ENCODE measurements at regions not wholly inside any gene's neighbourhood (a gene's known extent, or its start where the extent isn't known, plus 50 kb on each side); places are given as distances from the start of the nearest gene placed in this dataset.
"Not testable (repeated sequence)": the region's sequence is repeated elsewhere in the genome, so short reads cannot be mapped to it uniquely, and the experiment has no call there.

DNA sequence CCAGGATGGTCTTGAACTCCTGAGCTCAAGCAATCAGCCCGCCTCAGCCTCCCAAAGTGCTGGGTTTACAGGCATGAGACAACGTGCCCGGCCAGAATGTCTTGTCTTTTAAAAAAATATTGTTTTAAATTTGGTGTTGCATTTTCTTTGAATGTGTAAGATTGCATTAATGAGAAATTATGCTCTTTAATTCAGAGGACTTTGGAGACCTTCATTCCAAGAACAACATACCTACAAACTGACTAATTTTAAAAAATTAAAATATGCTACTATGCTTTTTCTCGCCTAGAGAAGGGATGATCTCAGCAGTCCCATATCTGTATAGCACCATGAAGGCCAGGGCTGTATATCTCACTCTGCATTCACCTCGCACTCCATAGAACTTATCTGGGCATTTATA is 204.3 kb upstream of the SLC7A11 start:
- Mint-ChIP-seq H3K27ac (no peak overlapping the region), H3K4me1 (no peaks in the 10 kb centered on the region), H3K27me3 (ENCODE audit: low read depth, poor library complexity) (peaks cover 4% of the 10 kb centered on the region), H3K4me3 (no peak overlapping the region), H3K9me3 (peaks cover 14% of the 10 kb centered on the region), H3K36me3 (ENCODE audit: low read depth) (peaks cover 4% of the 10 kb centered on the region)
- TF ChIP-seq, protein P1, sequence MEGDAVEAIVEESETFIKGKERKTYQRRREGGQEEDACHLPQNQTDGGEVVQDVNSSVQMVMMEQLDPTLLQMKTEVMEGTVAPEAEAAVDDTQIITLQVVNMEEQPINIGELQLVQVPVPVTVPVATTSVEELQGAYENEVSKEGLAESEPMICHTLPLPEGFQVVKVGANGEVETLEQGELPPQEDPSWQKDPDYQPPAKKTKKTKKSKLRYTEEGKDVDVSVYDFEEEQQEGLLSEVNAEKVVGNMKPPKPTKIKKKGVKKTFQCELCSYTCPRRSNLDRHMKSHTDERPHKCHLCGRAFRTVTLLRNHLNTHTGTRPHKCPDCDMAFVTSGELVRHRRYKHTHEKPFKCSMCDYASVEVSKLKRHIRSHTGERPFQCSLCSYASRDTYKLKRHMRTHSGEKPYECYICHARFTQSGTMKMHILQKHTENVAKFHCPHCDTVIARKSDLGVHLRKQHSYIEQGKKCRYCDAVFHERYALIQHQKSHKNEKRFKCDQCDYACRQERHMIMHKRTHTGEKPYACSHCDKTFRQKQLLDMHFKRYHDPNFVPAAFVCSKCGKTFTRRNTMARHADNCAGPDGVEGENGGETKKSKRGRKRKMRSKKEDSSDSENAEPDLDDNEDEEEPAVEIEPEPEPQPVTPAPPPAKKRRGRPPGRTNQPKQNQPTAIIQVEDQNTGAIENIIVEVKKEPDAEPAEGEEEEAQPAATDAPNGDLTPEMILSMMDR (IDR thresholded peaks at IDR 0.05): no peak
- DNase-seq: no peak

DNA sequence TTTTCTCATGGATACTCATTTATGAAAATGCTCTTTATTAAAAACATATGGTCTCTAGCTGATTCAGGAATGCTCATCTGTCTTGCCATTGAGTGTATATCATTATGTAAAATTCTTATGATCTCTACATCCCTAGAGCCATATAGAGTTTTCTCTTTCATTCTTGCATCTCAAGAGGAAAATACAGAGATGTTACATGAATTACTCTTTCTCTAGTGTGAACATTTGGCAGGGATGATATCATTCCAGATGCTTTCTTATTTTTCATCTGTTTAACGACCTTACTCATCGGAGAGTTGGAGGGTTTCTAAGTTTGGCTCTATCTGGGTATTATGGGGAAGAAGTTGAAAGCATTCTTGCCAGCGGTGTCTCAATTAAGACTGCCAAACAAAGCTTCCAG is 202.9 kb upstream of the SLC7A11 start:
- H3K9me3 Mint-ChIP-seq: peaks cover 14% of the 10 kb centered on the region
- no peak for DNase-seq
- TF ChIP-seq, protein P1 (IDR thresholded peaks at IDR 0.05): no peak
- H3K27ac Mint-ChIP-seq: no peak overlapping the region
- H3K4me1 Mint-ChIP-seq: no peaks in the 10 kb centered on the region
- peaks cover 4% of the 10 kb centered on the region for H3K27me3 Mint-ChIP-seq (ENCODE audit: low read depth, poor library complexity)
- H3K36me3 Mint-ChIP-seq (ENCODE audit: low read depth): peaks cover 4% of the 10 kb centered on the region
- H3K4me3 Mint-ChIP-seq: no peak overlapping the region

DNA sequence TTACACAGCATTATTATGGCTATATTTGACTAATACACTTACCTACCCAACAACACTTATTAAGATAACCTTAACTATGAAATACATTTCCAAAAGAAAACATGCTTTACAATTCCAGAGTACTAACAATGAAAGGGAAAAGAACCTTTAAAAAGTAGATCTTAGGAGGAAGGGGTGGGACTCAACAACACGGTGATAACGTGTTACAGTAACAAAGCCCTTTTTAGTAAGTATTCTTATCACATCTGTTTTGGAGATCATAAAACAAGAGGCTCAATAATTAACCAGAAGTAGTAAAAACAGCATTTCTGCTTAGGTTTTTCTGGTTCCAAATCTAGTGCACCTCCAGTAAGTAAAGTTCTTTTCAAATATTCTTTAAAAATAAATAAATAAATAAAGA is 202.1 kb upstream of the SLC7A11 start:
- H3K9me3 Mint-ChIP-seq: peaks cover 14% of the 10 kb centered on the region
- no peak overlapping the region for H3K4me3 Mint-ChIP-seq
- no peaks in the 10 kb centered on the region for H3K4me1 Mint-ChIP-seq
- H3K27ac Mint-ChIP-seq: no peak overlapping the region
- no peak for DNase-seq
- H3K36me3 Mint-ChIP-seq (ENCODE audit: low read depth): peaks cover 4% of the 10 kb centered on the region
- no peaks in the 10 kb centered on the region for H3K27me3 Mint-ChIP-seq (ENCODE audit: low read depth, poor library complexity)
- TF ChIP-seq, protein P1 (IDR thresholded peaks at IDR 0.05): no peak

DNA sequence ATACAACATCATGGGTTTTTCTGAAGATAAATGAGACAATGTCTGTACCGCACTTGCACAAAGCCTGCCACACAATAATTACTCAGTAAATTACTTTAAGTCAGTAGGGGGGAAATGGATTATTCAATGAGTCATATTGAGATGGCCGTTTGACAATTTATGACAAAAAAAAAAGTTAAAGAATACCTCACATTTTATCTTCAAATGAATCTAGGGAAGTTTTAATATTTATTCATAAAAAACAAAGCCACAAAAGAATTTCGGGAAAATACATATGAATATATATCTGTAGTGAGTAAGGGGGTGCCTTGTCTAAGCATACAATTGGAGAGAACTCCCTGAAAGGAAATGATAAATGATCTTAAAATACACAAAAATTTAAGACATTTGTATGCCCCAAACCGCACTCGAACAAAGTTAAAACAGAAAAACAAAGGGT is 197.0 kb upstream of the SLC7A11 start:
- TF ChIP-seq, protein P1 (IDR thresholded peaks at IDR 0.05): no peak
- peaks cover 29% of the 10 kb centered on the region for H3K9me3 Mint-ChIP-seq
- H3K27me3 Mint-ChIP-seq (ENCODE audit: low read depth, poor library complexity): no peaks in the 10 kb centered on the region
- H3K36me3 Mint-ChIP-seq (ENCODE audit: low read depth): peaks cover 6% of the 10 kb centered on the region
- DNase-seq: no peak
- no peak overlapping the region for H3K4me3 Mint-ChIP-seq
- H3K27ac Mint-ChIP-seq: no peak overlapping the region
- H3K4me1 Mint-ChIP-seq: peaks cover 19% of the 10 kb centered on the region

DNA sequence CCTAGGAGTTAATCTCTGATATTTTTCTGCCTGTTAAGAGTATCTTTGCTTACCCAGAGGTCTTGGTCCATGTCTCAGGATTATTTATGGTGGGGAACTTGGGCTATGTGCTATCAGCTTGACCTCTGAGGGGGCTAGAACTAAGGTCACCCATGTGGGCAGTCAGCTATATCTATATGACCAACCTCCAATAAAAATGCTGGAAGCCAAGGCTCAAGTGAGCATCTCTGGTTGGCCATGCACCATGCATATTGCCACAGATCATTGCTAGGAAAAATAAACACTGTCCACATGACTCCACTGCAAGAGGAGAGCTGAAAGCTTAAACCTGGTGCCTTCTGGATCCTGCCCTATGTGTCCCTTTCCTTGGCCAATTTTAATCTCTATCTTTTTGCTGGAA is 196.5 kb upstream of the SLC7A11 start:
- H3K27ac Mint-ChIP-seq: no peak overlapping the region
- TF ChIP-seq, protein P1 (IDR thresholded peaks at IDR 0.05): no peak
- H3K36me3 Mint-ChIP-seq (ENCODE audit: low read depth): peaks cover 7% of the 10 kb centered on the region
- H3K4me1 Mint-ChIP-seq: peaks cover 19% of the 10 kb centered on the region
- no peaks in the 10 kb centered on the region for H3K27me3 Mint-ChIP-seq (ENCODE audit: low read depth, poor library complexity)
- DNase-seq: peak; percentile 1
- peaks cover 31% of the 10 kb centered on the region for H3K9me3 Mint-ChIP-seq
- no peak overlapping the region for H3K4me3 Mint-ChIP-seq

DNA sequence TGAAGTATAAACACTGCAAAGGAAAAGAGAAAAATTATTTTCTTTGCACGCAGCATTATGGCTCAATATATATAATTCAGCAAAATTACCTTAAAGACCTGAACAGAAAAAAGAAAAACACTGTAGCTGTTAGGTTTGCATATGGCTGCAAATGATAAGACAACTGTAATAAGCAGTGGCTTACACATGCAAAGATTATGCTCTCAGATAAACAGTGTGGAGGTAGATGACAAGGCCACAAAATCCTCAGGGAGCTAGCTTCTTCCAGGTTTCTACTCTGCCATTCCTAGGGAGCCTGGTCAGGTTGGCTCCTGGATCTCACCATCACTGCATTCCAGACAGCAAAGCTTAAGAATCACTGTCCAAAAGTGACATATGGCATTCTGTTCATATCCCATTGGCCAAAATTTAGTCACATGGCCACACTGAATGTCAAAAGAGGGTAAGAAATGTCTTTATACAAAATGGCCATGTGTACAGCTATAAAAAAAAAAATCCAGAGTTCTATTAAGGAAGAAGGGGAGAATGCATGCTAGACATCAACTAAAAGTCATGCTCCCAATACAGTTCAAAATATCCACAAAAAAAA is 195.2 kb upstream of the SLC7A11 start:
- H3K4me3 Mint-ChIP-seq: no peak overlapping the region
- H3K9me3 Mint-ChIP-seq: peaks cover 36% of the 10 kb centered on the region

DNA sequence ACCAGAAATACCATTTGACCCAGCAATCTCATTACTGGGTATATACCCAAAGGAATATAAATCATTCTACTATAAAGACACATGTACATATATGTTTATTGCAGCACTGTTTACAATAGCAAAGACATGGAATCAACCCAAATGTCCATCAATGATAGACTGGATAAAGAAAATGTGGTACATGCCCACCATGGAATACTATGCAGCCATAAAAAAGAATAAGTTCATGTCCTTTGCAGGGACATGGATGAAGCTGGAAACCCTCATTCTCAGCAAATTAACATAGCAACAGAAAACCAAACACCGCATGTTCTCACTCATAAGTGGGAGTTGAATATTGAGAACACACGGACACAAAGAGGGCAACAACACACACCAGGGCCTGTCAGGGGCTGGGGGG is 193.6 kb upstream of the SLC7A11 start:
- H3K4me3 Mint-ChIP-seq; H3K36me3 Mint-ChIP-seq (ENCODE audit: low read depth); DNase-seq; H3K27ac Mint-ChIP-seq; H3K27me3 Mint-ChIP-seq (ENCODE audit: low read depth, poor library complexity): not testable (repeated sequence)
- Mint-ChIP-seq H3K9me3 (peaks cover 34% of the 10 kb centered on the region), H3K4me1 (peaks cover 19% of the 10 kb centered on the region)

More for the DNA sequence above, 195.2 kb upstream of the SLC7A11 start:
- no peak for DNase-seq
- peaks cover 10% of the 10 kb centered on the region for H3K36me3 Mint-ChIP-seq (ENCODE audit: low read depth)
- H3K4me1 Mint-ChIP-seq: peaks cover 19% of the 10 kb centered on the region
- H3K27ac Mint-ChIP-seq: no peak overlapping the region
- H3K27me3 Mint-ChIP-seq (ENCODE audit: low read depth, poor library complexity): no peaks in the 10 kb centered on the region
- TF ChIP-seq, protein P1 (IDR thresholded peaks at IDR 0.05): no peak

DNA sequence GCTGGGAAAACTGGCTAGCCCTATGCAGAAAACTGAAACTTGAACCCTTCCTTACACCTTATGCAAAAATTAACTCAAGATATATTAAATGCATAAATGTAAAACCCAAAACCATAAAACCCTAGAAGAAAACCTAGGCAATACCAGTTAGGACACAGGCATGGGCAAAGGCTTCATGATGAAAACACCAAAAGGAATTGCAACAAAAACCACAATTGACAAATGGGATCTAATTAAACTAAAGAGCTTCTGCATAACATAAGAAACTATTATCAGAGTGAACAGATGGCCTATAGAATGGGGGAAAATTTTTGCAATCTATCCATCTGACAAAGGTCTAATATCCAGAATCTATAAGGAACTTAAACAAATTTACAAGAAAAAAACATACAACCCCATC is 192.9 kb upstream of the SLC7A11 start:
- not testable (repeated sequence) for H3K27ac Mint-ChIP-seq; H3K4me3 Mint-ChIP-seq; H3K27me3 Mint-ChIP-seq (ENCODE audit: low read depth, poor library complexity); H3K36me3 Mint-ChIP-seq (ENCODE audit: low read depth); DNase-seq
- H3K9me3 Mint-ChIP-seq: peaks cover 34% of the 10 kb centered on the region
- H3K4me1 Mint-ChIP-seq: peaks cover 19% of the 10 kb centered on the region

Data from nephron progenitor cell (in vitro differentiated cells).